ENCODE measurements at regions not wholly inside any gene's neighbourhood (a gene's known extent, or its start where the extent isn't known, plus 50 kb on each side); places are given as distances from the start of the nearest gene placed in this dataset.
A peak's percentile ranks its signal among the peaks of the same experiment; 100 is the strongest.
"Not testable (repeated sequence)": the region's sequence is repeated elsewhere in the genome, so short reads cannot be mapped to it uniquely, and the experiment has no call there.

GRCh38 chr12:83276904-83277303, 590.2 kb downstream of the TMTC2 start:
- FAIRE-seq (no peak), ATAC-seq (no peak), DNase-seq (ENCODE audit: low read depth in 1 of 2, low spot score in 1 of 2) (no peak)
- no peak for TF ChIP-seq BCL3 (IDR thresholded peaks at IDR 0.05)
- TF ChIP-seq CHD2 (IDR thresholded peaks at IDR 0.05; ENCODE audit: low read length, partially characterized antibody) = no peak
- TF ChIP-seq EHMT2 (IDR thresholded peaks at IDR 0.05; ENCODE audit: low read depth) = no peak
- TF ChIP-seq ATOH8 (CRISPR knock-in tag; IDR thresholded peaks at IDR 0.05; ENCODE audit: low read depth) = no peak
- no peak for TF ChIP-seq RAD21 (conservative IDR thresholded peaks at IDR 0.05 in 1 of 2, IDR thresholded peaks at IDR 0.05 in 1 of 2)
- TF ChIP-seq POLR2A (IDR thresholded peaks at IDR 0.05; ENCODE audit: low read length) = no peak
- no peak for TF ChIP-seq FOSB (CRISPR knock-in tag; IDR thresholded peaks at IDR 0.05)
- no peak for TF ChIP-seq HES2 (IDR thresholded peaks at IDR 0.05)
- H3K27ac ChIP-seq = no peak overlapping the region
- no peak overlapping the region for H3K4me3 ChIP-seq
- no peaks in the 10 kb centered on the region for H3K4me1 ChIP-seq
- H3K9me3 ChIP-seq = 0 out of 3 replicates have a peak, but pooled peaks cover 3% of the 10 kb centered on the region
- H3K4me2 ChIP-seq = no peak overlapping the region
- ChIA-PET CTCF (no interaction called here), POLR2A (no interaction called here)
- WGBS (ENCODE audit: missing lambda C conversion rate) = 64% methylated on average over 1 of the region's 1 CpG

- ChIA-PET CTCF (interaction anchor here (0.5 kb wide), 1 partner anchor 1042 kb away, joined by 3 read pairs; no protein-coding TSS in a partner anchor), POLR2A (interaction anchor here (0.5 kb wide), 1 partner anchor 420 kb away, joined by 3 read pairs; no protein-coding TSS in a partner anchor)
- H3K4me2 ChIP-seq = no peak overlapping the region
- DNase-seq (ENCODE audit: low read depth in 1 of 2, low spot score in 1 of 2) (no peak), ATAC-seq (no peak), FAIRE-seq (no peak)
- 10% methylated on average over 2 of the region's 2 CpGs for WGBS (ENCODE audit: missing lambda C conversion rate)
- H3K4me3 ChIP-seq = no peak overlapping the region
- no peaks in the 10 kb centered on the region; the same call in 2 of the 3 replicates for H3K9me3 ChIP-seq
- H3K4me1 ChIP-seq = no peaks in the 10 kb centered on the region
- no peak overlapping the region for H3K27ac ChIP-seq
- TF ChIP-seq ESRRA (IDR thresholded peaks at IDR 0.05; ENCODE audit: borderline replicate concordance, low read length) (no peak), POLR2A (IDR thresholded peaks at IDR 0.05; ENCODE audit: low read length) (no peak), RFX5 (IDR thresholded peaks at IDR 0.05) (no peak), HOXA7 (CRISPR knock-in tag; IDR thresholded peaks at IDR 0.05) (no peak), HOXB5 (CRISPR knock-in tag; IDR thresholded peaks at IDR 0.05) (no peak), TP53 (CRISPR knock-in tag; IDR thresholded peaks at IDR 0.05) (no peak), MAZ (IDR thresholded peaks at IDR 0.05; ENCODE audit: borderline replicate concordance, low read depth, low read length) (no peak), TFCP2L1 (CRISPR knock-in tag; IDR thresholded peaks at IDR 0.05) (no peak), MAFK (IDR thresholded peaks at IDR 0.05; ENCODE audit: partially characterized antibody) (no peak)
Measured at GRCh38 chr12:83271201-83271600, 584.5 kb downstream of the TMTC2 start.

- Histone ChIP-seq H3K4me2 (no peak overlapping the region), H3K4me1 (no peaks in the 10 kb centered on the region), H3K4me3 (no peak overlapping the region), H3K9me3 (no peaks in the 10 kb centered on the region; the same call in 2 of the 3 replicates), H3K27ac (no peak overlapping the region)
- FAIRE-seq (peak; percentile 36), DNase-seq (ENCODE audit: low read depth in 1 of 2, low spot score in 1 of 2) (peak in 1 of 2 experiments; percentile 2), ATAC-seq (no peak)
- ChIA-PET CTCF (no interaction called here), POLR2A (no interaction called here)
- no peak for TF ChIP-seq MAFK (IDR thresholded peaks at IDR 0.05; ENCODE audit: partially characterized antibody)
- TF ChIP-seq NFE2L2 (conservative IDR thresholded peaks at IDR 0.05; ENCODE audit: low read length) = peak; percentile 81
Measured at GRCh38 chr12:83265808-83266207, 579.1 kb downstream of the TMTC2 start.

- no peak for TF ChIP-seq EP300 (IDR thresholded peaks at IDR 0.05)
- TF ChIP-seq EHMT2 (IDR thresholded peaks at IDR 0.05; ENCODE audit: low read depth) = no peak
- TF ChIP-seq NFE2L2 (conservative IDR thresholded peaks at IDR 0.05; ENCODE audit: low read length) = no peak
- TF ChIP-seq ZFP36 (IDR thresholded peaks at IDR 0.05; ENCODE audit: borderline replicate concordance, partially characterized antibody) = no peak
- no peak for TF ChIP-seq ZSCAN20 (CRISPR knock-in tag; IDR thresholded peaks at IDR 0.05)
- no peak for TF ChIP-seq SMC3 (IDR thresholded peaks at IDR 0.05)
- H3K4me1 ChIP-seq = no peaks in the 10 kb centered on the region
- no peak overlapping the region for H3K4me3 ChIP-seq
- ChIA-PET POLR2A (no interaction called here), CTCF (no interaction called here)
- ATAC-seq (0 out of 6 replicates have a peak, but pooled peaks of 1 of the 2 experiments have one; percentile 36), FAIRE-seq (no peak), DNase-seq (ENCODE audit: low read depth in 1 of 2, low spot score in 1 of 2) (peak in 1 of 2 experiments; percentile 3)
- H3K4me2 ChIP-seq = no peak overlapping the region
- H3K9me3 ChIP-seq = no peaks in the 10 kb centered on the region
- no peak overlapping the region for H3K27ac ChIP-seq
Measured at GRCh38 chr12:83261998-83262397, 575.3 kb downstream of the TMTC2 start.

GRCh38 chr12:83260126-83260525, 573.4 kb downstream of the TMTC2 start:
- H3K4me3 ChIP-seq; H3K27ac ChIP-seq; POLR2A ChIA-PET; DNase-seq (ENCODE audit: low read depth in 1 of 2, low spot score in 1 of 2); ATAC-seq; H3K4me2 ChIP-seq; CTCF ChIA-PET; H3K9me3 ChIP-seq; H3K4me1 ChIP-seq; FAIRE-seq: not testable (repeated sequence)
- WGBS (ENCODE audit: missing lambda C conversion rate) = 16% methylated on average over 3 of the region's 3 CpGs

Data from A549 (cell line).